HL-60 (cell line): ENCODE measurements at regions not wholly inside any gene's neighbourhood (a gene's known extent, or its start where the extent isn't known, plus 50 kb on each side); places are given as distances from the start of the nearest gene placed in this dataset.

ENCODE experiments used
- GABPA ChIP-seq: IDR thresholded peaks from 2 replicates; pipeline ENCODE4 v1.6.1; 2012; ENCODE audit warnings: low read depth
- TF ChIP-seq, protein P1 (sequence below): IDR thresholded peaks from one replicate; pipeline ENCODE4 v1.5.1; 2011; ENCODE audit warnings: low read length, control low read depth, inconsistent platforms; ENCODE audit not compliant: insufficient read depth

- TF ChIP-seq, protein P1, sequence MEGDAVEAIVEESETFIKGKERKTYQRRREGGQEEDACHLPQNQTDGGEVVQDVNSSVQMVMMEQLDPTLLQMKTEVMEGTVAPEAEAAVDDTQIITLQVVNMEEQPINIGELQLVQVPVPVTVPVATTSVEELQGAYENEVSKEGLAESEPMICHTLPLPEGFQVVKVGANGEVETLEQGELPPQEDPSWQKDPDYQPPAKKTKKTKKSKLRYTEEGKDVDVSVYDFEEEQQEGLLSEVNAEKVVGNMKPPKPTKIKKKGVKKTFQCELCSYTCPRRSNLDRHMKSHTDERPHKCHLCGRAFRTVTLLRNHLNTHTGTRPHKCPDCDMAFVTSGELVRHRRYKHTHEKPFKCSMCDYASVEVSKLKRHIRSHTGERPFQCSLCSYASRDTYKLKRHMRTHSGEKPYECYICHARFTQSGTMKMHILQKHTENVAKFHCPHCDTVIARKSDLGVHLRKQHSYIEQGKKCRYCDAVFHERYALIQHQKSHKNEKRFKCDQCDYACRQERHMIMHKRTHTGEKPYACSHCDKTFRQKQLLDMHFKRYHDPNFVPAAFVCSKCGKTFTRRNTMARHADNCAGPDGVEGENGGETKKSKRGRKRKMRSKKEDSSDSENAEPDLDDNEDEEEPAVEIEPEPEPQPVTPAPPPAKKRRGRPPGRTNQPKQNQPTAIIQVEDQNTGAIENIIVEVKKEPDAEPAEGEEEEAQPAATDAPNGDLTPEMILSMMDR, result no peak
- no peak for TF ChIP-seq GABPA
Measured at GRCh38 chr18:61609131-61609530, 275.9 kb downstream of the CDH20 start.
